IMR-90 (cell line): ENCODE measurements at regions not wholly inside any gene's neighbourhood (a gene's known extent, or its start where the extent isn't known, plus 50 kb on each side); places are given as distances from the start of the nearest gene placed in this dataset.

Experiments
- ATAC-seq: fragments of 200-7000 bp; cut with Tn5 transposase; 2 replicates; pipeline ENCODE4 v1.9.1; 2020; ENCODE audit warnings: low read depth, mild to moderate bottlenecking, moderate library complexity
- BruUV-seq: library from RNA; stranded (reverse); fragments of 400-500 nt; replicated peaks from 2 replicates; lab custom pipeline; 2021; lab: Mats Ljungman, UMichigan
- CTCF ChIA-PET: fragments of 300-600 bp; formaldehyde crosslinking; extraction: SDS; loops from one replicate; lab custom pipeline; 2021; ENCODE audit warnings: antibody characterized with exemption; lab: Yijun Ruan, JAX
- POLR2A ChIA-PET: fragments of 300-600 bp; sonication (Branson Sonifier 250); formaldehyde crosslinking; loops from one replicate; lab custom pipeline; 2022; ENCODE audit warnings: antibody characterized with exemption; ENCODE audit not compliant: unreplicated experiment; lab: Charles Lee
- DNase-seq: peaks from one replicate; pipeline ENCODE4 v3.0.0; 2013
- H2AFZ ChIP-seq: replicated peaks from 2 replicates; pipeline ENCODE3; 2013; ENCODE audit warnings: low read length, mild to moderate bottlenecking; ENCODE audit not compliant: poor library complexity
- H2AK5ac ChIP-seq: 2 replicates; pipeline ENCODE4 v1.6.1; 2013; ENCODE audit warnings: low read depth, low read length, inconsistent platforms
- H2AK9ac ChIP-seq: replicated peaks from 2 replicates; pipeline ENCODE3; 2013; ENCODE audit warnings: mild to moderate bottlenecking, low read depth, low read length, moderate library complexity; ENCODE audit not compliant: poor library complexity
- H2BK120ac ChIP-seq: 2 replicates; pipeline ENCODE4 v1.6.1; 2013; ENCODE audit warnings: low read depth, low read length, inconsistent platforms
- H2BK15ac ChIP-seq: 3 replicates; pipeline ENCODE4 v1.6.1; 2013; ENCODE audit warnings: low read depth, low read length, inconsistent platforms
- H2BK20ac ChIP-seq: 2 replicates; pipeline ENCODE4 v1.6.1; 2013; ENCODE audit warnings: low read depth, mild to moderate bottlenecking, inconsistent platforms, low read length, moderate library complexity
- H2BK5ac ChIP-seq: 2 replicates; pipeline ENCODE4 v1.6.1; 2013; ENCODE audit warnings: mild to moderate bottlenecking, low read depth, low read length, inconsistent platforms; ENCODE audit not compliant: poor library complexity, severe bottlenecking
- H3K14ac ChIP-seq: replicated peaks from 2 replicates; pipeline ENCODE4 v1.6.1; 2013; ENCODE audit warnings: low read depth, low read length, inconsistent platforms
- H3K18ac ChIP-seq: 2 replicates; pipeline ENCODE4 v1.6.1; 2013; ENCODE audit warnings: low read depth, low read length, control low read depth
- H3K23ac ChIP-seq: 2 replicates; pipeline ENCODE4 v1.6.1; 2013; ENCODE audit warnings: low read depth, low read length, inconsistent platforms
- H3K27ac ChIP-seq: 2 replicates; pipeline ENCODE4 v1.5.1; 2013; ENCODE audit warnings: mild to moderate bottlenecking, control low read depth, low read length; ENCODE audit not compliant: insufficient read depth
- H3K27me3 ChIP-seq: 2 replicates; pipeline ENCODE4 v1.6.1; 2013; ENCODE audit warnings: low read length; ENCODE audit not compliant: control insufficient read depth, insufficient read depth
- H3K36me3 ChIP-seq: 2 replicates; pipeline ENCODE4 v1.6.1; 2013; ENCODE audit warnings: low read length, mixed read lengths; ENCODE audit not compliant: control insufficient read depth, insufficient read depth
- H3K4ac ChIP-seq: 2 replicates; pipeline ENCODE4 v1.6.1; 2013; ENCODE audit warnings: low read depth, low read length, inconsistent platforms
- H3K4me1 ChIP-seq: 2 replicates; pipeline ENCODE4 v1.6.1; 2013; ENCODE audit warnings: low read length, mixed read lengths; ENCODE audit not compliant: control insufficient read depth, insufficient read depth
- H3K4me2 ChIP-seq: 2 replicates; pipeline ENCODE4 v1.6.1; 2013; ENCODE audit warnings: low read depth, mild to moderate bottlenecking, control low read depth, low read length, moderate library complexity
- H3K4me3 ChIP-seq: 2 replicates; pipeline ENCODE4 v1.5.1; 2013; ENCODE audit warnings: low read depth, mild to moderate bottlenecking, control low read depth, low read length, moderate library complexity; ENCODE audit not compliant: insufficient read depth
- H3K56ac ChIP-seq: 2 replicates; pipeline ENCODE4 v1.6.1; 2013; ENCODE audit warnings: low read length, inconsistent platforms; ENCODE audit not compliant: insufficient read depth; ENCODE audit errors: extremely low read depth
- H3K79me1 ChIP-seq, 2 experiments: 2 replicates each; pipeline ENCODE4 v1.6.1; 2013; ENCODE audit warnings: low read length in 2 of 2, inconsistent platforms in 1 of 2, low read depth in 1 of 2
- H3K9ac ChIP-seq: 2 replicates; pipeline ENCODE4 v1.6.1; 2013; ENCODE audit warnings: low read depth, low read length, control low read depth
- H3K9me1 ChIP-seq: 2 replicates; pipeline ENCODE4 v1.6.1; 2013; ENCODE audit warnings: low read length, inconsistent platforms; ENCODE audit not compliant: insufficient read depth
- H3K9me3 ChIP-seq: 2 replicates; pipeline ENCODE4 v1.6.1; 2013; ENCODE audit warnings: low read length; ENCODE audit not compliant: control insufficient read depth, insufficient read depth
- H4K20me1 ChIP-seq: 2 replicates; pipeline ENCODE4 v1.6.1; 2013; ENCODE audit warnings: low read length, inconsistent platforms; ENCODE audit not compliant: insufficient read depth
- H4K5ac ChIP-seq: 2 replicates; pipeline ENCODE4 v1.6.1; 2013; ENCODE audit warnings: mild to moderate bottlenecking, low read depth, low read length, control low read depth
- H4K8ac ChIP-seq, 2 experiments: 2 replicates each; pipeline ENCODE4 v1.6.1; 2013; ENCODE audit warnings: low read depth in 2 of 2, low read length in 2 of 2, control low read depth in 1 of 2, inconsistent platforms in 1 of 2
- H4K91ac ChIP-seq: 2 replicates; pipeline ENCODE4 v1.6.1; 2013; ENCODE audit warnings: low read depth, low read length, inconsistent platforms; ENCODE audit not compliant: insufficient read depth
- BHLHE40 ChIP-seq: fragments of 150-350 bp; IDR thresholded peaks from 2 replicates; pipeline ENCODE4 v1.6.1; 2016; ENCODE audit warnings: mild to moderate bottlenecking, low read depth, low read length
- CEBPB ChIP-seq: IDR thresholded peaks from 2 replicates; pipeline ENCODE4 v1.6.1; 2012; ENCODE audit warnings: low read depth, low read length, improper control_type of control experiment
- MAFK ChIP-seq: IDR thresholded peaks from 2 replicates; pipeline ENCODE4 v1.6.1; 2012; ENCODE audit warnings: low read depth, low read length, improper control_type of control experiment
- MAZ ChIP-seq: IDR thresholded peaks from 2 replicates; pipeline ENCODE4 v1.6.1; 2012; ENCODE audit warnings: low read depth, mild to moderate bottlenecking, low read length, improper control_type of control experiment, moderate library complexity, borderline replicate concordance
- MXI1 ChIP-seq: IDR thresholded peaks from 2 replicates; pipeline ENCODE4 v1.6.1; 2012; ENCODE audit warnings: low read depth, mild to moderate bottlenecking, low read length, moderate library complexity, borderline replicate concordance
- NFE2L2 ChIP-seq: fragments of 150-350 bp; IDR thresholded peaks from 2 replicates; pipeline ENCODE4 v1.6.1; 2016; ENCODE audit warnings: low read depth, mild to moderate bottlenecking, low read length
- POLR2A ChIP-seq: IDR thresholded peaks from 2 replicates; pipeline ENCODE4 v1.6.1; 2012; ENCODE audit warnings: mild to moderate bottlenecking, low read depth, low read length
- RAD21 ChIP-seq: IDR thresholded peaks from 2 replicates; pipeline ENCODE4 v1.6.1; 2012; ENCODE audit warnings: low read length, improper control_type of control experiment
- RCOR1 ChIP-seq: IDR thresholded peaks from 2 replicates; pipeline ENCODE4 v1.6.1; 2012; ENCODE audit warnings: mild to moderate bottlenecking, low read length, improper control_type of control experiment; ENCODE audit not compliant: insufficient replicate concordance
- RFX5 ChIP-seq: IDR thresholded peaks from 2 replicates; pipeline ENCODE4 v1.8.0; 2012; ENCODE audit warnings: low read depth, mild to moderate bottlenecking, low read length, moderate library complexity
- dilution Hi-C: fragments of 300-500 bp; cut with HindIII; formaldehyde crosslinking; loops from one replicate; pipeline ENCODE4 v1.14.3; 2018; ENCODE audit warnings: low sequenced_read_pairs; ENCODE audit not compliant: unreplicated experiment
- in situ Hi-C: fragments of 300-500 bp; cut with MboI; formaldehyde crosslinking; loops from 3 replicates; pipeline ENCODE4 v1.14.3; 2019; ENCODE audit warnings: low sequenced_read_pairs, inconsistent platforms, mixed read lengths
- intact Hi-C: fragments of 100-400 bp; cut with micrococcal nuclease; formaldehyde crosslinking; loops from 2 replicates; pipeline ENCODE4 v1.10.0; 2022
- TF ChIP-seq, protein P1 (sequence below): fragments of 150-350 bp; IDR thresholded peaks from 2 replicates; pipeline ENCODE4 v1.6.1; 2016; ENCODE audit warnings: low read depth, mild to moderate bottlenecking, low read length, moderate library complexity, borderline replicate concordance

DNA sequence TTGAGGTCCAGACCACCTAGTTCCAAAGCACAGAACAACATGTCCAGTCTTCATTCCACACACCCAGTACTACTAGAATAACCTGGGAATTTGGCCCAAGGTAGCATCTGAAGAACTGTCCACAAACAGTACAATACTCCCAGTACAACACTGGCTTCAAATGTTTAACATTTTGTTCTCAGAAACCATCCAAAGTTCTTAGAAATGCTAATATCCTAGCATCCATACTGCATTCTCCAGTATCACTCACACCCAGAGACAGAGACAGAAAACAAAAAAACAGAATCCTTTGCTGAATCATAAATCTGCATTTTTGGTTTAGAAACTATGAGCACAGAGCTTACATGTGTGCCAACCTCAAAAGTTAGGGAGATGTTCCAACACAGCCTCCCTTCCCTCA is 490.8 kb downstream of the FOXO1 start:
- Histone ChIP-seq H2AFZ (no peak overlapping the region), H2AK9ac (no peak overlapping the region), H4K91ac (no peak overlapping the region), H3K23ac (no peak overlapping the region), H3K79me1 (no peaks in the 10 kb centered on the region), H2BK120ac (no peak overlapping the region), H4K5ac (no peak overlapping the region), H4K20me1 (no peaks in the 10 kb centered on the region), H3K27me3 (no peaks in the 10 kb centered on the region), H4K8ac (no peak overlapping the region), H3K4me3 (no peak overlapping the region), H3K36me3 (no peaks in the 10 kb centered on the region), H2BK5ac (no peak overlapping the region), H2BK20ac (no peak overlapping the region), H3K14ac (no peak overlapping the region), H3K4ac (no peak overlapping the region), H3K9me1 (no peaks in the 10 kb centered on the region), H3K27ac (no peak overlapping the region), H2BK15ac (no peak overlapping the region), H3K4me2 (no peak overlapping the region), H3K56ac (no peak overlapping the region), H2AK5ac (no peak overlapping the region), H3K18ac (no peak overlapping the region), H3K9ac (no peak overlapping the region), H3K9me3 (no peaks in the 10 kb centered on the region), H3K4me1 (no peaks in the 10 kb centered on the region)
- no peak for TF ChIP-seq RCOR1
- TF ChIP-seq CEBPB: no peak
- TF ChIP-seq MAFK: no peak
- no peak for TF ChIP-seq NFE2L2
- no peak for TF ChIP-seq MXI1
- no peak for TF ChIP-seq RAD21
- no peak for TF ChIP-seq BHLHE40
- TF ChIP-seq, protein P1, sequence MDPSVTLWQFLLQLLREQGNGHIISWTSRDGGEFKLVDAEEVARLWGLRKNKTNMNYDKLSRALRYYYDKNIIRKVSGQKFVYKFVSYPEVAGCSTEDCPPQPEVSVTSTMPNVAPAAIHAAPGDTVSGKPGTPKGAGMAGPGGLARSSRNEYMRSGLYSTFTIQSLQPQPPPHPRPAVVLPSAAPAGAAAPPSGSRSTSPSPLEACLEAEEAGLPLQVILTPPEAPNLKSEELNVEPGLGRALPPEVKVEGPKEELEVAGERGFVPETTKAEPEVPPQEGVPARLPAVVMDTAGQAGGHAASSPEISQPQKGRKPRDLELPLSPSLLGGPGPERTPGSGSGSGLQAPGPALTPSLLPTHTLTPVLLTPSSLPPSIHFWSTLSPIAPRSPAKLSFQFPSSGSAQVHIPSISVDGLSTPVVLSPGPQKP: no peak
- TF ChIP-seq POLR2A: no peak
- no peak for TF ChIP-seq MAZ
- no peak for TF ChIP-seq RFX5
- DNase-seq (no peak), ATAC-seq (no peak)
- dilution Hi-C loops: no loop called here
- intact Hi-C loops: no loop called here
- BruUV-seq: no TSS peak
- in situ Hi-C loops: no loop called here
- CTCF ChIA-PET: no interaction called here
- POLR2A ChIA-PET: no interaction called here
